Gastroesophageal sphincter (tissue), 3 donors: ENCODE measurements at regions not wholly inside any gene's neighbourhood (a gene's known extent, or its start where the extent isn't known, plus 50 kb on each side); places are given as distances from the start of the nearest gene placed in this dataset.

Source experiments
- CTCF ChIP-seq, 4 experiments: fragments of 200-600 bp in 2 of 4; fragments of 450-650 bp in 2 of 4; sonication (generic) in 1 of 4; IDR thresholded peaks; one replicate each; pipeline ENCODE4 v1.5.1; 2017 to 2019; ENCODE audit warnings: antibody characterized with exemption in 4 of 4, mild to moderate bottlenecking in 2 of 4, moderate library complexity in 2 of 4
- EP300 ChIP-seq: sonication (generic); formaldehyde crosslinking; IDR thresholded peaks from one replicate; pipeline ENCODE4 v1.6.1; 2017; ENCODE audit warnings: antibody characterized with exemption, mild to moderate bottlenecking
- POLR2A ChIP-seq, 2 donors: fragments of 450-650 bp; IDR thresholded peaks; one replicate each; pipeline ENCODE4 v1.6.1; 2017; ENCODE audit warnings: antibody characterized with exemption in 2 of 2, mild to moderate bottlenecking in 2 of 2, moderate library complexity in 1 of 2
- POLR2AphosphoS5 ChIP-seq: sonication (generic); formaldehyde crosslinking; IDR thresholded peaks from one replicate; pipeline ENCODE4 v1.6.1; 2017; ENCODE audit warnings: antibody characterized with exemption

GRCh38 chr4:167985565-167985964 lies 106.8 kb upstream of the ANXA10 start:
- TF ChIP-seq CTCF (IDR thresholded peaks at IDR 0.05) (no peak), POLR2AphosphoS5 (no peak), EP300 (no peak), POLR2A (IDR thresholded peaks at IDR 0.05) (no peak)
